HG02571 (cell line): ENCODE measurements at regions not wholly inside any gene's neighbourhood (a gene's known extent, or its start where the extent isn't known, plus 50 kb on each side); places are given as distances from the start of the nearest gene placed in this dataset.

Experiments used
- ATAC-seq: cut with Tn5 transposase; IDR thresholded peaks from one replicate; pipeline ENCODE4 v1.9.1; 2021; ENCODE audit warnings: mild to moderate bottlenecking, moderate library complexity; ENCODE audit not compliant: unreplicated experiment

DNA sequence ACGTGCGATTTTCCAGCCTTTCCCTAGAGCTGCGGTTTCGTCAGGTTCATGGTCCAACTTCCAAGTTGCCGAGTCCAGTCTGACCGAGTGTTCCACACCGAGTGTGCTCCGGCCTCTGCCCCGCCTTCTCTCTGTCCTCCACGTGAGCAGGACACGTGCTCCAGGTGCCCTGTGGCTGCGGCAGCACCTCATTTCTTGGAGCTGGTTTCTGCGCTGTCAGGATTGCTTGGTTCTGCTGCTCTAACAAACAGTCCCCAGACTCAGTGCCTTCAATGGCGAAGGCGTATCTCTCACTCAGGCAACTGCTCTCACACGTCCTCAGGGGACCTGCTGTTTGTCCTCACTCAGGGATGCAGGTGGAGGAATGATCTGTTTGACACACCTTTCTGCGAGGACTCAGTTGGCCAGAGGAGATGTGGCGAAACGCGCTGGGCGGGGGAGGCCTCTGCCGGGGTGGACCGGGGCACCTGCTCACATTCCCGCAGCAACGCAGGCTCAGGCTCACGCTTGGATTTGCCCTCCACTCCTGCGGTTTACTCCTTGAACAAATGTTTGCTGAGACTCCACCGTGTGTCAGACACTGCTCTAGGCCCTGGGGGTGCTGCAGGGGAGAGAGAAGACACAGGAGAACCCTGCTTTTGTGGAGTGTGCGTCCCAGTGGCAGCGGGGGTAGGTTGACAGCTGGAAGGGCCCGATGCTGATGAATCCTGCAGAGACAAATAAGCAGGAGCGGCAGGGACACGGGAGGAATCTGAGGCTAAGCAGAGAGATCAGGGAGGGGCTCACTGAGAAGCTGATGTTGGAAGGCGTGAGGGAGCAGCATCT, 63.4 kb upstream of the FBRSL1 start:
- no peak for ATAC-seq

DNA sequence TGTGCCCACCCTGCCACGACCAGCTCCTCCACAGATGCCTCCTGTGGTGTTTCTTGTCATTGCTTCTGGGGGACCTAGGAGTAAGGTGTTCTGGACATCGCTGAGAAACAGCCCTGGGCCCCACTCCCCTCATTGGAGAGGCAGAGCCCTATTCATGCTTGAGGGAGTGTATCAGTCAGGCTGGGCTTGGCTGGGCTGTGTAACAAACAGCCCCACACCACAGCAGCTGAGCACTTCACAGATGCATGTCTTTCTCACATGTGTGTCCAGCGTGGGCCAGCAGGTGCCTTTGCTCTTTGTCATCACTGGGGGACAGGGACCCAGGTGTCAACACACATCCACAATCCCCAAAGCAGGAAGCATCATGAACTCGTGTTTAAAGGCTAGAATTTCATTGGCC, 65.1 kb upstream of the FBRSL1 start:
- ATAC-seq, result no peak

DNA sequence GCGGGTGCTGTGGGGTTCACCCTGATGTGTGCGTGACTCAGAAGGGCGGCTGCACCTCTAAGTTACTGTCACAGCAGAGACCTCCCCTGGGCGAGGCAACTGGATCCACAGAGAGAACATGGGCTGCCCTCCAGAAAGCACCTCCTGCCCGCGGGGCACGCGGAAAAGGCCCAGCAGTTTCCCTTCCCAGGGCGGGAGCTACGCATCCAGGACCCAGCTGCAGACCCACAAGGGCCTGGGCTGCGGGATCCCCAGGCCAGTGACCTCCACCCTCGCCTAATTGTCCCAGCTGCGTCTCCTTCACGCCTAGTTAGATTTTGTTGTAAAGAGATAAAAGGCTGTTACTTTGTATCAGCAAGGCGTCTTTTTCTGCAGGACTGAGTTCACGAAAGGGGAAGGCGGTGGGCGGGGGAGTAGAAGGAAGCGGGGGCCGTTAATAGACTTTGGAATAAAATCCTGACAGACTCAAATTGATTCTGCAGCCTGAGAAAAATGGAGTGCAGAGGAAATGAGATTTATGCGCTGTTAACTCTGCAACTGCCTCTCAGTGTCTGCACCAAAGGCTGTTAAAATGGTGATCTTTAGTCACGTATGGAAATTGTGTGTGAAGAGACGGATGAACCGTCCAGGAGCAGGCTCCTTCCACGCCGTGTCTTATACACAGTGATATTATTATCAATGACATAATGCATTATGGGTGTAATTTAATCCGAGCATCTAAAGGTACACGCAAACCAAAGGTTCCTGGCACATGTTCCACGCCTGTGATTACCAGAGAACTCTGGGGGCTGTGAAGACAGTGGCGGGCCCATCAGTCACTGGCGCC, 65.9 kb upstream of the FBRSL1 start:
- ATAC-seq, result no peak

DNA sequence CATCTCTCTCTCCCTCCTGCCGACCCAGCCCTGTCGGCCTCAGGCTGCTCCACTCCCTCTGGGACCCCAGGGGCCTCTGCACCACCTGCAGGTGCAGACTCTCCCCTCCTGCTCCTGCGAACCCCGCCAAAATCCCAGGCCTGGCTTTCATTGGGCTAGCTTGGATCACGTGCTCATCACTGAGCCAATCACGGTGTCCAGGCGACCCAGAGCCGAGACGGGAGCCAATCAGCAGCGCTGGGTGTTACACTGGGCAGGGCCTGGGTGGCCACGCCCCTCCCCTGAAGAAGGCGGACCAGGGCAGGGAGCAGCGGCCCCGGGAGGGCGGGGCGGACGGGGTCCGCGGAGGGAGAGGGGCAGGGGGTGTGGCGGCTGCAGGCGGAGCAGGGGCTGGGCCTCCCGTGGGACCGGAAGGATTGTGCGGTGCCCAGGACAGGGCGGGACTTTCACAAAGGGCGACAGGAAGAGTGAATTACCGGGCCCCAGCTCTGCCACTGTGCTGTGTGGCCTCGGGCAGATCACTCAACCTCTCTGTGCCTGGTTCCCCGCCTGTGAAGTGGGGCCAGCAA, 66.6 kb upstream of the FBRSL1 start:
- no peak for ATAC-seq

DNA sequence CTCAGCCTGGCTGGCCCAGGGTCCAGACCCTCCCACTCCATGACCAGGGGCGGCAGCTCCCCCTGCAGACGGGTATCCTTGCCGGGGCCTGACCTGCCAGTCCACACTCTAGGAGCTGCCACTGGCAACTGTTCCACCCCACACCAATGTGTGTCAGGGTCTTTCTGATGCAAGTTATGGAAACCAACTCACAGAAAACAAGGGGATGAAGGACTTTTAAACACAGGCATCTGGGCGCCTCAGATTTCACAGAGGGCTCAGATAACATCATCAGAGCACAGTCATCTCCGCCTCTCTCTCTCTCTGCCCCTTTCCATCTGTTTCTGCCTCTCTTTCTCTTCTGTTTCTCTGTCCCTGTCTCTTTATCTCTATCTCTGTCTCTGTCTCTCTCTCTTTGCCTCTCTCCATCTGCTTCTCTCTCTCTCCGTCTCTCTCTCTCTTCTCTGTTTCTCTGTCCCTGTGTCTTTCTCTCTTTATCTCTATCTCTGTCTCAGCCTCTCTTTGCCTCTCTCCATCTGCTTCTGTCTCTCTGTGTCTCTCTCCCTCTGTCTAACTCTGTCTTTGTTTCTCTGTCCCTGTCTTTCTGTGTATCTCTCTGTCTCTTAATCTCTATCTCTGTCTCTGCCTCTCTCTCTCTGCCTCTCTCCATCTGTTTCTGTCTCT, 67.4 kb upstream of the FBRSL1 start:
- ATAC-seq, result no peak

DNA sequence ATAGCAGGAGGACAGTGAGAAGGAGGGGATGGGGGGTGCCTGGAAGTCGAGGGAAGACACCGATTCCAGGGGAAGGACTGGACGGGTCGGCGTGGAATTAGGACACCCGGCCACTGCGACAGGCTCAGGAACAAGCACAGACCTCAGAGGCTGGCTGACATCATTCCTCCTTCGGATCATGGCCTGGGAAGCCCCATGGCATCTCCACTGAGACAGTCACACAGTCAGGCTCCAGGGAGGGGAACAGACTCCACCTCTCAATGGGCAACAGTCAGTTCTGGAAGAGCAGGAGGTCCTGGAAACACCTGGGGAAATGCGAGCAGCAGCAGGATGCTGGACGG, 67.9 kb upstream of the FBRSL1 start:
- no peak for ATAC-seq

DNA sequence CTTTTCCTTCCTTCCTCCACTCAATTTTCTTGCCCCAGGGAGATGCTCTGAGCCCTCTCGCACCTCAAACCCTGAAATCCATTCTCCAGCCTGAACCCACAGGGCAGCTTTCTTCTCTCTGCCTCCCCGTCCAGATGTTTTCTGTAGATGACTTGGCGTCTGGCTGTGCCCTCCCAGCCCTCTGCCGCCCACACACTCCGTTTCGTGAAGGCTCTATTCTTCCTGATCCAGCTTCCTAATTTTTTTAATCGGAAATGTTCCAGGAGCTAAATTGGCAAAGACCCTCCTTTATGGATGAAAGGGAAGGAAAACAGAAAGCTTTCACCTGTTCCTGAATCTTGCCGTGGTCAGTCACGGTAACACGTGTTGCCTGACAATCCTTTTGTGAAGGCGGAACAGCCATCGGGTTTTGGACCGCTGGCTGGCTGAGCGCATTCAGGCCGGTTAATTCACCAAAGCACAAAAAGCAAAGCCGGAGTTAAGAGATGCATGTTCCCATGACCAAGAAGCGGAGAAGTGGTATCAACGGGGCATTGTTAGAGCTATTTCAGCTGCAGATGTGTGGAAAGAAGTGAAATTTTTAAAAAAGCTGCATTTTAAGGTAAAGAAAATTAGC, 70.2 kb upstream of the FBRSL1 start:
- ATAC-seq, result no peak

DNA sequence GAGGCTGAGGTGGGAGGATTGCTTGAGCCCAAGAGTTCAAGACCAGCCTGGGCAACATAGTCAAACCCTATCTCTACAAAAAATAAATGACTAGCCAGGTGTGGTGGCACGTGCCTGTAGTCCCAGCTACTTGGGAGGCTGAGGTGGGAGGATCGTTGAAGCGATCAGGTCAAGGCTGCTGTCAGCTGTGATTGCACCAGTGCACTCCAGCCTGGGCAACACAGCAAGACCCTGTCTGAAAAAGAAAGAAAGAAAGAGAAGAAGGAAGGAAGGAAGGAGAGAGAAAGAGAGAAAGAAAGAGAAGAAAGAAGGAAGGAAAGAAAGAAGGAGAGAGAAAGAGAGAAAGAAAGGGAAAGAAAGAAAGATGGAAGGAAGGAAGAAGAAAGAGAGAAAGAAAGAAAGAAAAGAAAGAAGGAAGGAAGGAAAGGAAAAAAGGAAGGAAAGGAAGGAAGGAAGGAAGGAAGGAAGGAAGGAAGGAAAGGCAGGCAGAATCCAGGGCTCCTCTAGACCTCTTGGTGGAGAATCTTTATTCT, 71.5 kb upstream of the FBRSL1 start:
- ATAC-seq, result no peak

DNA sequence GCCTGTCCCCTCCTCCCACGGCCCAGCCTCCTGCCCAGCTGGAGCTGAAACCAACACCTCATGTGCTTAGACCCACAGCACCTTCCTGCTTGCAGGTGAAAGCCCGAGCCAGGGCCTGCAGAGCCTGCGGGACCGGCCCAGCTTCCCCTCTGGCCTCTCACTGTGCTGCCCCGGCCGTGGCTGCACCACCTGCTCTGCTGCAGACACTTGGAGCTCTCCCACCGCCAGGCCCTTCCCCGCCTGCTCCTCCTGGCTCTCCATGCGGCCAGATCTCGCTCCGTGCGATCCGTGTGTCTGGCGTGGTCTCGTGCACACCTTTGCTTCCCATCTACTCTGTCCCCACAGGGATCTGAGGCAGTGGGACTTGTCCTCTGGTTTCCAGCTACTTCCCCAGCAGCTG, 72.2 kb upstream of the FBRSL1 start:
- ATAC-seq, result no peak

DNA sequence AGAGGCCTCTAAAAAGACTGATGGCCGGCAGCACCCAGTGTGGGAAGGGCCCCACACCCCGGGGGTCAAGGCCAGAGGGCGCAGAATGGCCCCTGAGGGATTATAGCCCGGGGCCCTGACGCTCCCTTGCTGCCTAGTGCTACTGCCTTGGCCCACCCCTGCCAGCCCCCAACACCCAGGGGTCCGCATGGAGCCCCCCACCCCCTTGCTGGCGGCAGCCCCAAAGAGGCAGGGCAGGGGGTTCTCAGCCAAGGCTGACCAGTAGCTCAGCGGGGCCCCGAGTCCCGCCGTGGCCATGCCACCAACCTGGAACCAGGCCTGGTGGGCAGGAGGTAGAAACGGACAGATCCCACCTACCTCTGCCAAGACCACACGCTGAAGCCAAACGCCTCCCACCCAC, 73.1 kb upstream of the FBRSL1 start:
- no peak for ATAC-seq

DNA sequence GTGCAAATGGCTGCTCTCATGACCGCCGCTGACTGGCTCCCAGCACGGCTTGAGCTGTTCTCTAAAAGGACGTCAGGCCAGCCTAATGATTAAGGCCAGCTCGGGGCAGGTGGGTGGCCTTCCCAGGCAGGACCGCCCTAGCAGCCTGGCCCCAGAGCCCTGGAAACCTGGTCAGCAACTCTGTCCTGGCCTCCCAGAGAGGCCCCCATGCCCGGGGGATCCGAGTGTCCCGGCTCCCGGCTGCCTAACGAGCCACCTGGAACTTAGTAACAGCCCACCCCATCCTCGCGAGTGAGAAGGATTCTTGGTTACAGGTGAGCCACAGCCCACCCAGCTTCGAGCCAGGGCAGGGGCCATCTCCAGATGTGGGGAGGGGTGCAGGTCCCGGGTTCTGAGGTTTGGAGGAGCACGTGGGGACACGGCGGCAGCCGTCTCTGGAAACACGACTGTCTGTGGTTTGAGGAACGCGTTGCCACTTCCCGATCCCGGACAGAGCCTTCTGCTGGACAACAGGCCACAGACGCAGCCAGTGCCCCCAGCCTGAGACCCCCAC, 73.8 kb upstream of the FBRSL1 start:
- no peak for ATAC-seq

DNA sequence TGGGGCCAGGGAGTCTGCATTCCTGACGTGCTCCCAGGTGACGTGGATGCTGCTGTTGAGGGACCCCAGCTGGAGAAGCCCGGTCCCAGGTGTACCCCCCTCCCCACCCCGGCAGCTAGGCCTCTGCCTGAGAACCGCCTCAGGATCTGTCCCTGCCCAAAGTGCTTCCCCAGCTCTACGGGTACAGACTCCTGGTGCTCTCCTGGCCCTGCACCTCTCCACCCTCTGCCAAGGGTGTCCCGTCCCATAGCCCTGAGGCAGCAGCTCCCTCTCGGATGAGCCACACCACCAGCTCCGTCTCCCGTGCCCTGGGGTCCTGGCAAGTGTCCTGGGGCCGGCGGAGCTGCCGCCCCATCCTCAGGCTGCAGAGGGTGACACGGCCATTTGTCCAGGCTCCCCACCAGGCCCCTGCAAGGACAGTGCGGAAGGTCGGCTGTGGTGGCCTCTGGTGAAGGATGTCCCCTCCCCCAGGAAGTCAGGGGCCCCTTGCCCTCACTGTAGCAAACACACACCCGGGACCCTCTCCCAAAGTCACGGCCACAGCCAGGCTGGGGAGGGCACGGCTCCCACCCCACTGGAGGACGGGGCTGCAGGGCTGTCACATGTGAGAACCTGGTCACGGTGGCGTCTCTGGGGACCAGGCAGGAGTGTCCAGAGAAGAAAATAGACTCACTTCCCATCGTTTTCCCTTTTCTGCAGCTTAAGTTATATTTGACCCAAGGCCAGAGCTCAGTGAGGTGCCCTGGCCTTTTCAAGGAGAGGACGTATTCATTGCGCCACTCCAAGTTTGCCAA, 74.4 kb upstream of the FBRSL1 start:
- no peak for ATAC-seq

DNA sequence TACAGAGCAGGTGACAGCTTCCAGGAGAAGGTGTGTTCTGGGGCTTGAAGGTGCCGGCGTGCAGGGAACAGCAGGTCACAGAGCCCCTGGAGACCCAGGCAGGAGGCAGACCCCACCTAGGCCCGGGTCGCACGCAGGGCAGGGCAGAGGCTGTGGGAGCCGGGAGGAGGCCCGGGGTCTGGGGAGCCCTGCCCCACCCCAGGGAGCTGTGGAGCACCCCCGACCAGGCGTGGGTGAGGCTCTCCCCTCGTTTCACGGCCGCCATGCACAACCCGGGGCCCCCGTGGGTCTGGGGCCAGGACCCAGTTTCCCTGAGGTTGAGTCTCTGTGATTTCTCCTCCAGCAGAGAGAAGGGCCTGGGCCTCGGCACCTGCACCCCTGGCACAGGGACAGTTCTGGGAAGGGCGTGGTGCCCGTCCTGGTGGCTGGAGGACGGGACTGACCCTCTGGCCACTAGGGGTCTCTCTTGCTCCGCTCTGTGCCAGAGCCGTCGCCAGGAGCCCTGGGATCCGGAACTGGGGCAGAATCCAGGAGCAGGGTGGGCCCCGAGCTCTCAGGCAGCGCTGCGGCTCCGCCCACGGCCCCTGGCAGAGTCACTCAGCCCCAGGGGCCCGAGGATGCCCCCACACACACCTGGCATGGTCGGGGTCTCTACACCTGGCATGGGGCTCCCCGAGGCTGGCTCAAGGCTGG, 75.2 kb upstream of the FBRSL1 start:
- ATAC-seq, result no peak

DNA sequence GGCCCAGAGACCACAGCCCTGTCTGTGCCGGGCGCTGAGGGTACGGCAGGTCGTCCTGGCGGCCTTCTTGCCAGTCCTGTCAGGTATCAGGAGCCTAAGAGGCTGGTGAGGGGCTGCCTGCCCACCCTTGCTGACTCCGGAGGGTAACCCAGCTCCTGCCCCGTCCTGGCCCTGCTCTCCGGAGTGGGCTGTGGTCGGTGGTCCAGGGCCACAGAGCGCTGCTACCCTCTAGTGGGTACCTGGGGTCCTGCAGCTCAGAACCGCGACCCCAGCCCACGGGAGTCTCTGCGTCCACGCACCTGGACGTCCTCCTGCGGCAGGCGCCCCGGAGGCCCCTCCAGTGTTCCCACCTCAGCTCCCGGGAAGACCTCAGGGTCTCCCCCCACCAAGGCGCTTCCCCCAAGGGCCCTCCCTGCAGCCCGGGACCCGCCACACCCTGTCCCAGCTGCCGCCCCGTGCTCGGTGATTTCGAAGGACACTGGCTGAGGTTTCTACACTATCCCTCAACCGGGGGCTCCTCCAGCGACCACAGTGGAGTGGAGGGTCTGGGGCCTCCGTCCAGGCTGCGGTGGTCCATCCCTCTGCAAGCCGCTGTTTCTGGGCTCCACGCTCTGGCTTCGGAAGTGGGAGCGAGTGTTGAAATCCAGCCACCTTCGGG, 75.9 kb upstream of the FBRSL1 start:
- ATAC-seq, result no peak

DNA sequence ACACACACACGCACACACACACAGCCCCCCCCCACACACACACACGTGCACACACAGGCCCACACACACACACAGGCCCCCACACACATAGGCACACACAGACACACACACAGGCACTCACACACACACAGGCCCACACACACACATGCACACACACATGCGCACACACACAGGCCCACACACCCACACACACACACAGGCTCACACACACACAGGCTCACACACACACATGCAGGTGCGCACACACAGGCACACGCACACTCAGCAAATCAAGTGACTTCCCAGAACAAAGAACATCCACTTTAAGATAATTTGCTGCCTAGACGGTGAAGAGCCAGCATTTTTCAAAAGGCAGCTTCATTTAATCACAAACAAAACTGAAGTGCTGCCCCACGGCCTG, 78.5 kb upstream of the FBRSL1 start:
- ATAC-seq, result no peak

DNA sequence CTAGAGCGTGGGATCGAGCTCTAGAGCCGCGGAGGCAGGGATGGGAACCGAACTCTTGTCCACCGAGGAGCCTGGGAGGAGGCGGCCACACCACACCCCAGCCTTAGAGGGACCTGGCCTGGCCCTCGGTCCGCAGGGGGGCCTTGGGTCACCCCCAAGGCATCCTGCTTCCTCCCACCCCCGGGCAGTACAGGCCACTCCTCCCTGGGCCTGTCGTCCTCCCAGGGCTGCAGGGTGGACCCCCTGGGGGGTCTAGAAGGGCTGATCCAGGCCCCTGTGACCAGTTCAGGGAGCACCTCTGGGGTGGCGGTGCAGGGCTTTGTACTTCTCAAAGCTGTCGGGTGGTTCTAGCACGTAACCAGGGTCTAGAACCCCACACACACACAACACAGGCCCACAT, 79.1 kb upstream of the FBRSL1 start:
- no peak for ATAC-seq

DNA sequence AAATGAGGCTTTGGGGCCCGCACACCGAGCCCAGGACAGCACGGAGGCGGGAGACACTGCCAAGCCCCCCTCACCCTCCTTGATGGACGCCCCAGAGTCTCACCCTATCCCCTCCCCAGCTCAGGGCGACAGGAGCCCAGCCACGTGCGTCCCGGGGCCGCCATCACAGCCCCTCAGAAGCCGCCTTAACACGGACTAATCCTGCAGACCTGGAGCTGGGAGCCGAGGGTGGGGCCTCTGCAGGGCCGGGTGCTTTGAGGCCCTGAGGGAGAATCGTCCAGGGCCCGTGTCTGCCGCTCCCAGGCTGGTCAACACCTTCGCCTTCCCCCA, 79.7 kb upstream of the FBRSL1 start:
- no peak for ATAC-seq

DNA sequence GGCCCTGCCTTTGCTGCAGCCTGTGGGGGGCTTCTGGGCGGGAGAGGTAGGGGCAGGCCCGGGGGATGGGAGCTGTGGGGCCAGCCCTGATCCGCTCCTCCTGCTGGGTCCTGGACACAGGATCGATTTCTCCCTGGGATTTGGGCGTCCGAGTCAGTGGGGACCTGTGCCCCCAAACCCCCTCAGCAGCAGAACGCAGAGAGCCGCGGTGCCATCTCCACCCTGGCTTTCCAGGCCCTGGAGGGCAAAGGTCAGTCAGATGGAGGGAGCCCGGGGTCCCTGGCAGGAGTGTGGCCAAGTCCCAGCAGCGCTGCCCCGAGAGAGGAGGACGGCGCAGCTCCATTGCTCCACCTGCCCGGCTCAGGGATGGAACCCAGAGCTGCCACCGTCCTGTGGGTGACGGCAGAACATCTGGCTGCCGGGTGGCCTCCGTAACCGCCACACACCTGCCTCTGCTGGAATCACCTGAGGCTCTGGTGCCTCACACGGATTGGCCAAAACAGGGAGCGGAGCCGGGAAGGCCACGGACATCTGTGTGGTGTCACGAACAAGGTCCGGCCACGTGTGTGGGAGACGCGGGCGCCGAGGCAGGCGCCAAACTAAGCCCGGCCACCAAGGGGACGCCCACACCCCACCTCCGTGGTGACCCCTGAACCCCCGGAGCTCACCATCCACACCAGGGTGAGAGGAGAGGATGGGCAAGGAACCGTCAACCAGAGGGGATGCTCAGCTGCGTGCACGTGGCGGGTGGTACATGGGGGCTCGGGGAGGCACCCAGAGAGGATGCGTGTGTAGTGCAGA, 80.3 kb upstream of the FBRSL1 start:
- no peak for ATAC-seq
